Retinal pigment epithelial cell (primary cell): ENCODE measurements at regions not wholly inside any gene's neighbourhood (a gene's known extent, or its start where the extent isn't known, plus 50 kb on each side); places are given as distances from the start of the nearest gene placed in this dataset.
"Not testable (repeated sequence)": the region's sequence is repeated elsewhere in the genome, so short reads cannot be mapped to it uniquely, and the experiment has no call there.

ENCODE experiments used
- DNase-seq: peaks from one replicate; pipeline ENCODE4 v3.0.0-alpha.2; 2010; ENCODE audit warnings: low read depth
- H3K4me3 ChIP-seq: 2 replicates; pipeline ENCODE4 v1.5.1; 2011; ENCODE audit warnings: mild to moderate bottlenecking, low read length, control low read depth, moderate library complexity
- TF ChIP-seq, protein P1 (sequence below): conservative IDR thresholded peaks from 2 replicates; pipeline ENCODE4 v1.5.1; 2011; ENCODE audit warnings: low read depth, low read length, control low read depth, inconsistent platforms

DNA sequence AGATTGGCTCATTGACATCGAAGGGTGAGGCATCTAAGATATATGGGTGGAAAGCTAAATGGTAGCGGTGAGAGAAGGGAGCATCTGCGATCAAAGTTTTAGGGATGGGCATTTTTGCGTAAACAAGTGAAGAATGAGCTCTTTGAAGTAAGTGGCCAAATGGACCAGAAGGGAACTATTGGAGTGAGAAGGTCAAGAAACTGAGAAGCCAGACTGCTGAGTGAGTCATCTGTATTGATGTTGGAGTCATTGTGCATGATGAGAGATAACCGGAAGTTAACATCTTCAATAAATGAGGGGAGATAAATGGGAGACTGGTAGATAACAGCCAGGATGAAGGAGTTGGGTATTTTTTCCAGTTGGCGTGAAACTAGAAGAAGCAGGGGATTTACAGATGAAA is 271.9 kb upstream of the PDE3A start:
- no peak overlapping the region for H3K4me3 ChIP-seq
- TF ChIP-seq, protein P1, sequence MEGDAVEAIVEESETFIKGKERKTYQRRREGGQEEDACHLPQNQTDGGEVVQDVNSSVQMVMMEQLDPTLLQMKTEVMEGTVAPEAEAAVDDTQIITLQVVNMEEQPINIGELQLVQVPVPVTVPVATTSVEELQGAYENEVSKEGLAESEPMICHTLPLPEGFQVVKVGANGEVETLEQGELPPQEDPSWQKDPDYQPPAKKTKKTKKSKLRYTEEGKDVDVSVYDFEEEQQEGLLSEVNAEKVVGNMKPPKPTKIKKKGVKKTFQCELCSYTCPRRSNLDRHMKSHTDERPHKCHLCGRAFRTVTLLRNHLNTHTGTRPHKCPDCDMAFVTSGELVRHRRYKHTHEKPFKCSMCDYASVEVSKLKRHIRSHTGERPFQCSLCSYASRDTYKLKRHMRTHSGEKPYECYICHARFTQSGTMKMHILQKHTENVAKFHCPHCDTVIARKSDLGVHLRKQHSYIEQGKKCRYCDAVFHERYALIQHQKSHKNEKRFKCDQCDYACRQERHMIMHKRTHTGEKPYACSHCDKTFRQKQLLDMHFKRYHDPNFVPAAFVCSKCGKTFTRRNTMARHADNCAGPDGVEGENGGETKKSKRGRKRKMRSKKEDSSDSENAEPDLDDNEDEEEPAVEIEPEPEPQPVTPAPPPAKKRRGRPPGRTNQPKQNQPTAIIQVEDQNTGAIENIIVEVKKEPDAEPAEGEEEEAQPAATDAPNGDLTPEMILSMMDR = no peak
- DNase-seq = no peak

DNA sequence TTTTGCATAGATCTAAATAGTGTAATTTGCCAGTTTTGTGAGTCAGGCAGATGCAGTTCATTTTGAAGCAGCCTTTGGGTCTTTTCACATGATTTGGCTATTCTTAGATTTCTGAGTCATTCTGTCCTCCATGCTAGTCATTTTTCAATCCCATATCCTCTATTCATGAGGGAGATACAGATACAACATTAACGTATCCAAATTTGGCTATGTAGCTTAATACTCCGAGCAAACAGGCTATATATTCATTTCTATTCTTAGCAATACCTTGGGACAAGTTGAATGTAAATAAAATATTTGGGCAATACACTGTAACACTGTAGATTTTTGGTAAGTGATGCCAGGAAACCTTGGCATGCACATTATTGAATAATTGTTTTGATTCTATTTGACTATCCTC is 270.7 kb upstream of the PDE3A start:
- no peak overlapping the region for H3K4me3 ChIP-seq
- DNase-seq = peak; percentile 39
- TF ChIP-seq, protein P1 = no peak

DNA sequence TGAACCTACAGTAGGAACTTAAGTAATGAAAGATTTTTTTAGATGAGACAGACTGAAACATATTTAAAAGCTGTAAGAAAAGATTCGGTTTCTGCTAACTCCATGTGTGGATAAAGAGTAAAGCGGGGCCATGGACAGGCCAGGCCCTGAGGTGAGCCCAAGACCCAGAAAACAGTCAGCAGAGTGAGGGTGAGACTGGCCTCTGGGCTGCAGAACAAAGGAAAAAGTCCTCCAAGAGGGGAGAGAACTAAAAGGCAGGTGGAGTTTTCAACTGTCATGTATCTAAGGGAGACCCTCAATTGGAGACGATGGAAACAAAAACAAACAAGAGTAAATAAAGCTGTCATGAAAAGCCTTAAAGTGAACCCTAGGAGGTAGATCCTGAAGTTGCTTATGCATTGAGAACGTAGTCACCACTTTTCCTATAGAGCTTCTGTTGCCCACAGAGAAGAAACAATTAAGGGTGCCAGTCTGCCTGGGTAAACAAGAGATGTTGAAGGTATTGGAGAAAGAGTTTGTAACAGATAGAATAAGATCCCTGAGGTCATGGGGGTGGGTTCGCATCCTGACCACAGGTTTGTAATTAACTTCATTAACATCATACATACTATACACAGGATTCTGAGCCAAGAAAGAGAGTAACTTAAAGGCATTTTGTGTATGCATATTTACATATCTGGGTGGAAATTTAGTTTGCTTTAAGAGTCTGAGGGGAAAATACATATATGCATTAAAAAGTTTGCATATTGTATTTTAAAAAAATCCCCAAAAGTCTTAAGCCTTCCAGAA is 268.7 kb upstream of the PDE3A start:
- no peak for DNase-seq
- H3K4me3 ChIP-seq = no peak overlapping the region
- TF ChIP-seq, protein P1 = no peak

DNA sequence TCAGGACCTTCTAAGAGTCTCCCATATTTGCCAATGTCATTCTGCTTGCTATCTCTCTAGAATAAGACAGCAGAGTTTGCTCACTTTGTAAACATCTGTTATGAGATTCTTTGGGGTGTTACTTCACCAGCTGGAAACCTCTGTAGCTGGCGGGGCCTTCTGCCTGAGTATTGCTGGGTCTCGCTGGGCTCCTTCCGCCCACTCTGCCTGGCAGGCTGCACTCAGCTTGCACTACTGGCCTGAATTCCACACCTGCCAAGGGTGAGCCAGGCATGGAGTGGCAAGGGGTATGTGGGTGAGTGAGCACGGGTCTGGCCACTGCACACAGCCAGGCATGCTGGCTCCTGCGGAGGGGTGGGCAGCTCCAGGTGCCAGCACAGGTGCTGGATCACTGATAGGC is 267.3 kb upstream of the PDE3A start:
- DNase-seq = no peak
- no peak overlapping the region for H3K4me3 ChIP-seq
- TF ChIP-seq, protein P1 = no peak

DNA sequence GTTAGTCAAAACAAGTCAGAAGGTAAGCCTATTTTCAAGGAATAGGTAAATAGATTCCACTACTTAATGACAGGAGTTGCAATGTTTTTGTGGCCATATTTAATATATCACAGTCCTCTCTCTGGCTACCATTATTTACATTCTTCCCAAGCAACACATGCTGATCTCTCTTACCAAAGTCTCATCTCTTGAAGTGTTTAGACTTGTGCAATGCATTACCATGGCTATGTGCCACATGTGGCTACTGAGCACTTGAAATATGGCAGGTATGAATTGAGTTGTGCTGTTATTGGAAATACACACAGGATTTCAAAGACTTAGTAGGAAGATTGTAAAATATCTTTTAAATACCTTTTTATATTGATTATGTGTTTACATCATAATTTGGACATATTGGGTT is 262.4 kb upstream of the PDE3A start:
- no peak for DNase-seq
- H3K4me3 ChIP-seq = no peak overlapping the region
- TF ChIP-seq, protein P1 = no peak

DNA sequence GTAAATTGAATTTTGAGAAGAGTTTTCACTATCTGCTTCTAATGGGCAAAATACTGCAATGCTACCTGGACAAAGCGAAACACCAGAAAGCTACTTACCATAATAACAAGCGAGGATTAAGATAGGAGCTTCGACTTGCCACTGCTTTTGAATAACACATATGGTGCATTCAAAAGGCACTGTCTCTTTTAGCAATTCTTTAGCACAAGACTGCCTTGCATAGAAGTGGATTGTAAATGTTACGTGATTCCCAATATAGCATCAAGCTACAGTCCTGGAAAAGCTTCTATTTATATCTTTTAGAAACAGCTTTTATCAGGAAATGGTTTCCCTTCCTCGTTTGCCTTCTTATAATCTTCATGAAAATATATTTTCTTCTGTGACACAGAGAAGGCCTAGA is 258.7 kb upstream of the PDE3A start:
- TF ChIP-seq, protein P1 = no peak
- H3K4me3 ChIP-seq = no peak overlapping the region
- no peak for DNase-seq

DNA sequence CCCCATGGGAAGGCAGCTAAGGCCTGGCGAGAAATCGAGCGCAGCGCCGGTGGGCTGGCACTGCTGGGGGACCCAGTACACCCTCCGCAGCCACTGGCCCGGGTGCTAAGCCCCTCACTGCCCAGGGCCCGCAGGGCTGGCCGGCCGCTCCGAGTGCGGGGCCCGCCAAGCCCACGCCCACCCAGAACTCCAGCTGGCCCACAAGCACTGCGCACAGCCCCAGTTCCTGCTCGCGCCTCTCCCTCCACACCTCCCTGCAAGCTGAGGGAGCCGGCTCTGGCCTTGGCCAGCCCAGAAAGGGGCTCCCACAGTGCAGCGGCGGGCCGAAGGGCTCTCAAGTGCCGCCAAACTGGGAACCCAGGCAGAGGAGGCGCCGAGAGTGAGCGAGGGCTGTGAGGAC is 253.0 kb upstream of the PDE3A start:
- H3K4me3 ChIP-seq, DNase-seq: not testable (repeated sequence)
